HG02981 (cell line): ENCODE measurements at regions not wholly inside any gene's neighbourhood (a gene's known extent, or its start where the extent isn't known, plus 50 kb on each side); places are given as distances from the start of the nearest gene placed in this dataset.

ENCODE experiments used
- ATAC-seq: cut with Tn5 transposase; IDR thresholded peaks from one replicate; pipeline ENCODE4 v1.9.1; 2021; ENCODE audit warnings: mild to moderate bottlenecking, moderate library complexity; ENCODE audit not compliant: unreplicated experiment

DNA sequence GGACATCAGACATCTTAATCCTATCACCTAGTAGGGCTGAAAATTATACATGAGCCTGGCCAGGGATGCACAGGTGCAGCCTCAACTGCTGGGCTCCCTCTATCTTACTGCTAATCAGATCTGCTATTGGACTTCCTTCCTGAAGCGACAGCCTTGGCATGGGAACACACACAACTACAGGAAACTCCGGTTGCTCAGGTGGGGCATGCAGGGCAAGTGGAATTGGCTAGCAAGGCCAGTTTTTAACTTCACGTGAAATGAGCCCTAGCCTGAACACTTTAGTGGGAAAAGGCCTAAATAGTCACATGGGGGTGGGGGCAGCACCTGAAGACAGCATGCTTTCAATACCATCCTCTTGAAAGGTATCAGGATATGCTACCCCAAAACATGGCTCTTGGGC is 147.9 kb upstream of the NCKAP5 start:
- no peak for ATAC-seq

DNA sequence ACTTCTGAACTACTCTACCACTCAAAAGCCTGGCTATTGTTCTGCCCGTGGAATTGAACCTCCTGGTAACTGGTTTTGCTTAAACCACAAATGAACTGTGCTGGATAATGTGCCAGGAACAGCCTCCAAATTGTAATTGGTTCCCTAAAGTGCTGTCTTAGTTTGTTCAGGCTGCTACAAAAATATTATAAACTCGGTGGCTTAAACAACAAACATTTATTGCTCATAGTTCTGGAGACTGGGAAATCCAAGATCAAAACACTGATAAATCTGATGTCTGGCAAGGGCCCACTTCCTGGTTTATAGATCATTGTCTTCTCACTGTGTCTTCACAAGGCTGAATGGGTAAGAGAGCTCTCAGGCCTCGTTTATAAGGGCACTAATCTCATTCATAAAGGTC is 149.2 kb upstream of the NCKAP5 start:
- no peak for ATAC-seq

DNA sequence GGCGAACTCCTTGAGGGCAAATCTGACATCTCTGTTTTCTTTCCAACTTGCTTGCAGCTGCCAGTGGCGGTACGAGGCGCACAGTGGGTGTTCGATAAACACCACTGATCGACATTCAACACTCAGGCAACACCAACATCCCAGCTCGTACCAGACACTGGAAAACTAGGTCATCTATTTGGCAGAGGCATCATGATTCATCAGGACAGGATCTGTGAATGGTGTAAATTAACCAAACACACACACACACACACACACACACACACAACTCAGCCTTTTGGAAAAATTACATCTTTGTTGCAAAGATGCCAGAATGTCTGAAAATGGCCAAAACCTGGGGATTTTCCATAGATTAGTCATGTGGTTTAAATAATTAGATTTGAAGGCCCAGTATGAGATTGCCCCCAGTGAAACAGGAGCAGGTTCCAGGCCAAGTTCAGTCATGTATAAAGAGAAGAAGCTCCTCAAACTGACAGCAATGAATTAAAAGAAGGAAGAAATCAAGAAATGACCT is 150.5 kb upstream of the NCKAP5 start:
- ATAC-seq = no peak

DNA sequence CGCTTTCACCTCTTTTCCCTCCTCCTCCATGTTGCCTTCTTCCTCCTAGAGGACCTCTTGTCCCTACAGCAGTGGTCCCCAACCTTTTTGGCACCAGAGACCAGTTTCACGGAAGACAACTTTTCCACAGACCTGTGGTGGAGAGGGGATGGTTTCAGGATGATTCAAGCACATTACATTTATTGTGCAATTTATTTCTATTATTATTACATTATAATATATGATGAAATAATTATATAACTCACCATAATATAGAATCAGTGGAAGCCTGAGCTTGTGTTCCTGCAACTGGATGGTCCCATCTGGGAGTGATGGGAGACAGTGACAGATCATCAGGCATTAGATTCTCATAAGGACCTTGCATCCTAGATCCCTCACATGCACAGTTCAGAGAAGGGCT is 152.2 kb upstream of the NCKAP5 start:
- ATAC-seq = no peak

DNA sequence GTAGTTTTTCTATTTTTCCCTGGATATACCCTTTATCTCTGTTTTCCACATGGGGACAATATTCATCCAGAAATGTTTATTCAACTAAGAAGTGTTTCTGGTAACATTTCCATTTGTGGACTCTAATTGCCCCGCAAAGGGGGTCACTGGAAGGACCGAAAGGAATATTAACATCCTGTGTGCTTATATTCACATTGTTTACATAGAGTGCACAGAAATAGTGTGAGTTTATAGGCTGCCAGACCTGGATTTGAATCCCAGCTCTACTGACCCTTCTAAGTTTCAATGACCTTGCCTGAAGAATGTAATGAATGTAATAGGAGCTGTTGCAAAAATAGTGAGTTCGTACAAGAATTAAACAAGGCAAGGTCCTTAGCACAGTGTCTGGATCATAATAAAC is 152.9 kb upstream of the NCKAP5 start:
- no peak for ATAC-seq

DNA sequence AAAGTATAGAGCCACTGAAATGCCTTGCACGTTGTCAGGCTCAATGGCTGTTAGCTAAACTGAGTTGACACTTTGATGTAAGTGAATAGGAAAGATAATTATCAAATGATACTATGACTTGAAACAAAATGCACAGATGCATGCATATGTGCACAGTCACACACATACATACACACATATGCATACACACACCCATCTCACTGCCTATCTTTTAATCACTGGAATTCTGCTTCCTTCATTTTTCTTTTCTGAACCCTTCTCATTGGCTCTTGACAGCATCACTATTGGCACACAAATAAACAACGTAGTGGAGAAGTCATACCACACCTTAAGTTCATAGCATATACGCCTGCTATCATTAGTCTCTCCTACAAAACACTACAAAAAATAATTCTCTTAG is 154.9 kb upstream of the NCKAP5 start:
- ATAC-seq = no peak

DNA sequence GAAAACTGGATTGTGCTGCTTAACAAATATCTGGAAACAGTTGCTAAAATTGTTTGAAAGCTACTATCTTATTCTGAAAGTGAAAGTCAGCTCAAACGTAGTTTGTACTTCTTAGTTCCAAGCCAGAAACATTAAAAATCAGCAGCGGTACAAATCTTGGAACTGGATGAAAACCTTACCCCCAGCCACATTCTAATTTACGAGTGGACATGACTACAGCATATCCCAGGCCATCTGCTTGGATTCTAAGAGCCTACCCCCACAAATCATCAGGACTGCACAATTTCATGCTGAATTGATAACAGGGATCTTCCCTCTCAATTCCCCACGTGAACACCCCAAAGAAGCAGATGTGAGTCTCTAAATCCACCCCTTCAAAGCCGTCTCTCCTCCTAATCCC is 158.7 kb upstream of the NCKAP5 start:
- ATAC-seq = no peak

DNA sequence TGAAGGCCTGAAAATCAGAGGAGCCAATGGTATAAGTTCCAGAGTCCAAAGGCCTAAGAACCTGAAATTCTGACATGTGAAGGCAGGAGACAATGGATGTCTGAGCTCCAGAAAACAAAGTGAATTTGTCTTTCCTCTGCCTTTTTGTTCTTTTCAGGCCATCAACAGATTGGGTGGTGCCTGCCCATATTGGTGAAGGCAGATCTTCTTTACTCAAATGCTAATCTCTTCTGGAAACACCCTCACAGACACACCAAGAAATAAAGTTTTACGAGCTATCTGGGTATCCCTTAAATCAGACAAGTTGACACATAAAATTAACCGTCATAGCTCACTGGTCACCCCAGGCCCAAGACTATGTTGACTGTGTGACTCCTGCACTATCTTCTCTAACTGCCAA is 163.8 kb upstream of the NCKAP5 start:
- ATAC-seq = no peak

DNA sequence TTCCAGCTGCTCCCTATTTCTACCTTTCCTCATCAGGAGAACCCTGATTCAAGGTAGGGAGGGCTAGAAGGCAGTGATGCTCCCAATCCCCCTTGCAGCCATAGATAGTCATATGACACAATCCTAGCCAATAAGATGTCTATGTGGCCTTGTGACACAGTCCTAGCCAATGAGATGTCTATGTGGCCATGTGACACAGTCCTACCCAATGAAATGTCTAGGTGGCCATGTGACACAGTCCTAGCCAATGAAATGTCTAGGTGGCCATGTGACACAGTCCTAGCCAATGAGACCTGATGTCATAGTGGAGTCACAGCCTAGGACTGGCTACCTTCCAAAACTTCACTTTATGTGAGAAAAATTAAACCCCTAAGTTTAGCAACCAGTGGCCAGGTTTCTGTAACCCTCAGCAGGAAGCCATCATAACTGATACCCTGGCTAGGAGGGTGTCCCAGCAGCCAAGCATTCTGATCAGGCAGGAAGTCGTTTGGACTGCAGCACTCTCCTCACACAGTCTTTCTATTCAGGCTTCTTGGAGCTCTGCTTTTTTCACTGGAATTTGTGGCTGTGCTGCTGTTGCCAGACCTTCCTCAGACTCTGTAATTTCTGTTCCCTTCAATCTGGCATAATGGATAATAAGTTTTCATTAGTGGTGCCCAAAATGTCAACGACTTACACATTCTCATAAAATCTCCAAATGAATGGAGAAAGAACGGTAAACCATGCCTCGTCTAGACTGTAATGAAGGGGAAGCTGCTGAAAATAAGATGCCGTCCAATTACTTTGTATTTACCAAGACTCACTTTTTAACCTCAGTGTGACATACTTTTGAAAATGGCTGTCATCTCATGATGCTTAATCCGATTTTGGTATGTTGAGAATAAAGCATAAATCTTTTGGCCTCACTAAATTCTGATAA is 165.0 kb upstream of the NCKAP5 start:
- ATAC-seq = no peak

DNA sequence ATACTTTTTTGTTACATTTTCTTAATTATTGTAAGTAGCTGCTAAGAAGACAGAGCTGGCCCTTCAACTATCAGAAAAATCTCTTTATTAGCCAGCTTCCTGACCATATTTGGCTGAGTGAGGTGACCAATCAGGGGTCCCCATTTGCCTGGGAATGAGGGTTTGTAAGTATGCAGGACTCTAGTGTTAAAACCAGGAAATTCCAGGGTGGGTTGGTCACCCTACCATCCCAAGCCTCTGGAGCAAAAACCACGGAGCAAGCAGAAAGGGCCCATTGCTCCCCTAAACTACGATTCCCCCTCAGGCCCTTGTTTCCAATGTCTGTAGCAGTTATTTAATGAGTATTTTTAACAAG is 165.6 kb upstream of the NCKAP5 start:
- no peak for ATAC-seq

DNA sequence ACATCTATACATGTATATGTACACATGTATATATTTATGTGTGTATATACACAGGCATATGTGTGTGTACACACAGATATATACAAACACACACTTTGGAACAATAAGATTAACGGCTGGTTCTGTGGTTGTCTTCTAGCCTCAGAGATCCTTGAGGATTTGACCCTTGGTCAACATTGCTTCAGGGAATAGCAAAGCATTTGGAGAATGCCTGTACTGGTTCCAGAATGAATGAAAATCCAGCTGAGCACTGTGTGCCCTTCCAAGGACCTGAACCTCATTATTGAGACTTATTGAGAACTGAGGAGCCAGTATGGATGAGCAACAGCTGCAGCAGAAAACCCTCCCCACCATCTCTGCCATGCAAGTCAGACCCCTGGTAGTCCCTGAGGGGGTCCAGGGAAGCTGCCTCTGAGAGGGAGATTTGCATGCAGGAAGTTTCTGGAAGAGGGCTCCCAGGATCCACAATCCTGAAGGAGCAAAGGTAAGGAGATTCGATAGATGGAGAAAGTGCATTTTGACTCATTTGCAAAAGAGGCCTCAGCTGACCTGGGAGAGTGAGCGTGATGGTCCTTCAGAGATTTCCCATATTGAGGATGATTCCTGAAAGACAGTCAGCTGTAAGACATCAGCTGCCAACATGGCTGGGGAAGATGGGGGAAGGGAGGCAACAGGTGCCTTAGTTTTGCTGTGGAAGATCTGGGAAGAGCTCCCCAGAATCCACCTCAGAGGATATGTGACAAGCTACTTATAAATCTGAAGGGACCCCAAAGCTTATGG is 166.6 kb upstream of the NCKAP5 start:
- no peak for ATAC-seq

DNA sequence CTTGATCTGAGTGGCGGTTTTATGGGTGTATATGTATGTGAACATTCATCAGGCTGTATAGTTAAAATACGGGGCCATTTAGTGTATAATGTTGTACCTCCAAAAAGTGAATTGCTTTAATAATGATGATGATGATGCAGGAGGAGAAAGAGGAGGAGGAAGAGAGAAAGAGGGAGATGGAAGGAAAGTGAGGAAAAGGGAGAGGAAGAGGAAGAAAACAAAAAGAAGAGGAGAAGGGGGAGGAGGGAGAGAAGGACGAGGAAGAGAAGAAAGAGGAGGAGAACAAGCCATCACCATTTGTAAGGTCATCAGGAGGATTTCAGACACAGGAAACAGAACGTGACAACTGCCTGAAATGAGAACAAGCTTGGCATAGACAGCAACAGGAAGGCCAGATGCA is 168.4 kb upstream of the NCKAP5 start:
- no peak for ATAC-seq

DNA sequence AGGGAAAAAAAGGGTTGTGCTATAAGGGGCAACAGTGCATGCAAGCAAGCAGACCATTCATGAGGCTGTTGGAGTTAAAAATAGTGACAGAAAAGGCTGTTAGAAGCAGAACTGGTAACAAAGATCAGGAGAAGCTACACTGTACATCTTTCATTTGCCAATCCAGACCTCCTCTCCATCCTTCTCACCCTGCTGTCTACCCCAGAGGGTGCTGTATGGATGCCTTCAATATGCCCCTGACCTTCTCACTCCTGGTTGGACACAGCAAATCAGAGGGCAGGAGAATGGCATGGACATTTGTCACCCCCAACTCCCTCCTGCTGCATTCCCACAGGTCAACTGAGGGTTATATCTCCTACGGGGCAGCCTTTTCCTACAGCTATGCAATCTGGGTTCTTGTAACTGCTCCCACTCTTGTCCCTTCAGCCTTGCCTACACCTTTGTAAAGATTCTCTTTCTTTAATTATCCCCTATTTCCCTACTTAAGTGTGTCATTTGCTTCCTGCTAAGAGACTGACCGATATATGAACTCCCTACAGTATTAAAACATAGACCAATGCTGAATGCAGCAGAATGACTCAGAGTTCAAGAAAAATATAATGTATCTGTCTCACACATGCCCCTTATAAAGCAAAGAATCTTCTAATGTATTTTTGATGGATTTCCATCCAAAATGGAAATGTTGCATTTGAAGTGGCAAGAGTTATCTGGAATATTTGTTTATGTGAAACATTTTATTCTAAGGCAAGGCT is 169.2 kb upstream of the NCKAP5 start:
- ATAC-seq = no peak

DNA sequence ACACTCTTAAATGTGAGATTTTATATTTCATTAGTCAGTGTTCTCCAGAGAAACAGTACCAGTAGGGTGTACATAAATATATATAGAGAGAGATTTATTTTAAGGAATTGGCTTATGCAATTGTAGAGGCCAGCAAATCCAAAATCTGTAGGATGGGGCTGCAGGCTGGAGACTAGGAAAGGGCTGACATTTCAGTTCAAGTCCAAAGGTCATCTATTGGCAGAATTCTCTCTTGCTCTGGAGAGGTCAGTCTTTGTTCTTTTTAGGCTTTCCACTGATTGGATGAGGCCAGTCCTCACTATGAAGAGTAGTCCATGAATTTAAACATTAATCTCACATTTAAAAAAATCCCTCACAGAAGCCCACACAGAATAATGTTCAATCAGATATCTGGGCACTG is 170.8 kb upstream of the NCKAP5 start:
- no peak for ATAC-seq

DNA sequence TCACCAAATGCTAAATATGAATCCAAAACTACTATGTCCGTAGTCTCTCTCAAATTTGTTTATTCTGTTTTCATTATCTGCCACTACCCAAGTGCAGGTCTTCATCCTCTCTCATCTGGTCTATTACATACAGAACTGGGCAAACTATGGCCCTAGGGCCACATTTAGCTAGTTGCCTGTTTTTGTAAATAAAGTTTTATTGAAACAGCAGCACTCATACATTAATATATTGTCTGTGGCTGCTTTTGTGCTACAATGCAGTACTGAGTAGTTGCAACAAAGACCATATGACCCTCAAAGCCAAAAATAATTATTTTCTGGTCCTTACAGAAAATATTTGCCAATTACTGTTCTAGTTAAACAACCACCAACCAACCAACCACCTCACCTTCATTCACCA is 172.2 kb upstream of the NCKAP5 start:
- no peak for ATAC-seq

DNA sequence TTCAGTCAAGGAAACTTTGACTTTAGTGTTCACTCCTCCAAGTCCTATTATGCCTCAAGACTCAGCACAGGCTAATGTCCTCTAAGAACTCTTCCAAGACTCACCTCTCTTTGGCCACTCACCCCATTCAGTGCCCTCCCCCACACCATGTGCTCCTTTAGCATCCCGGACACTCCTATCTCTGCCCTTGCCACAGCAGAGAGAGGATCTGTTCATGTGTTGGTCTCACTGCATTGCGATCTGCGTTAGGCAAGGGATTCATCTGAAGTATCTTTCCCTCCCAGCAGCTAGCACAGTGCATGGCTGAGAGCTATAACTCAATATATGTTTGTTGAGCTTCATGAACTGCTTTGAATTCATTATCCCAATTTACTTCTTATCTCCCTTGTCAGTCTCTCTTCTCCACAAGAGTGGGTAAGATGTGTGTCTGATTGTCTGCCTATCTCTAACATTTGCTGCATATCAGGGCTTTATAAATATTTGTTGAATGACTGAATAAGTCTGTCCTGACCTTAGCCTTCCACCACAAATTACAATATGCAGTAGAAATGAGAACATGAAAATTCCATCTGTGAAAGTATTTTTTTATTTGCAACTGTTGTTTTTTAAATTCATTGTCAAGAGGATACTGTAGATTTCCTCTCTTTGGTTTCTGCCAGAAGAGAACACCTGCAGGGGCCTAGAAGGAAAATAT is 179.9 kb upstream of the NCKAP5 start:
- no peak for ATAC-seq

DNA sequence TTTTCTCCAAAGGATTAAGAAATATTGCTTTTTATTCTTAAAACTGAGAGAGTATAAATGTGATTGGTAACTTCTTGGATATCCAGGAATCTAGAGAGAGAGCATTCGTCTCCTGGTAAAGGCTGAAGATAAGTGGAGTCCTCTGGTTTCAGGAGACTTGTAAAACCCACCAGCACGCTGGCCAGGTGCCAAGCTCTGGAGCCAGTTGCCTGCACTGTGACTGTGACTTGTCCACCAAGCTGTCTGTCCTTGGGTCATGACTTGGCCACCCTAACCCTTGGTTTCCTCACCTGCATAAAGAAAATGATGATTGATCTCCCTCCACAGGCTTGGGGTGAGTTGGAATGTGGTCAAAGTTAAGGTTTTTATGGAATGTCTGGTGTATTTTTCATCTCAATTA is 185.4 kb upstream of the NCKAP5 start:
- no peak for ATAC-seq

DNA sequence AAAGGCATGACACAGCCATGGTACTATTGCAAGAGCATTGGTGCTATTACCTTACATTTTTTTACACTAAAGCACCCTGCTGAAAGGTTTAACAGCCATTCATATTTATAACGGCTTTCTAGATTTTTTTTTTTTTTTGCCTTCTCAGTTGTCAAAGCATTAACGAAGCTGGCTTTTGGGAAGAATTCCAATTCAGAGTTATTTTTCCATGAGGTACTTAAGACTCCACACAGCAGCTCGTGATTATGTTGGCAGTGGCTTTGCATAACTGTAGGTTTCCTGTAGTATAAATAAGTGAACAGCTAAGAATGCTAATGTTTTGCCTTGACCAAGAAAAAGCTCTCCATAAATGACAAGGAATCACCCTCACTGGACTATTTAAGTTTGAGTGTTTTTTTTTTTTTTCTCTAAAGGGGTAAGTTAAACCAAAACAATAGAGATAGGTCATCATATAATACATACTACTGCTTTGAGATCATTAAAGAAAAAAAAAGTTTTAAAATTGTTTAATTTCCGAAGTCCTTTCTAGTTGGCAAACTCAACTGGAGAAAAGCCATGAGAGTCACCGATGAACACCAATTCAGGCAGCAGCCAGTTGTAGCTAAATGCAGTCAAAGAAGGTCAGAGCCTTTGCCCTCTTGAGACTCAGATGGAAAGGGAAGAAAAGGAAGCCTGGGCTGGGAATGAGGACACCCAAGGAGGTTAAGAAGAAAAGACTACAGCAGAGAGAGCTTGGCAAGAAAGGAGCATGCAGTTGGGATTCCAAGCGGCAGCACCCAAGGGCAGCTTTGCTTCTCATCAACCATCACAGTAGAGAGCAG is 187.4 kb upstream of the NCKAP5 start:
- ATAC-seq = no peak

DNA sequence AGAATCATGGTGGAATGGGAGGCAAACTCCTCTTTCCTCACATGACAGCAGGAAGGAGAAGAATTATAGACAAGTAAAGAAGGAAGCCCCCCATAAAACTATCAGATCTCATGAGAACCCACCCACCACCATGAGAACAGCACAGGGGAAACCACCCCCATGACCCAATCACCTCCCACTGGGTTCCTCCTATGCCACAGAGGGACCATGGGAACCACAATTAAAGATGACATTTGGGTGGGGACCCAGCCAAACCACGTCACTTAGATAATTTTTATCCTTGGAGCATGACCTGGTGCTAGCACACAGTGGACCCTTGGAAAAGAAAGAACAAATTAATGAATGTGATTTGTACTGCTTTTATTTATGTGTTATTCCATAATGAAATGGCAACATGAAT is 188.6 kb upstream of the NCKAP5 start:
- no peak for ATAC-seq

DNA sequence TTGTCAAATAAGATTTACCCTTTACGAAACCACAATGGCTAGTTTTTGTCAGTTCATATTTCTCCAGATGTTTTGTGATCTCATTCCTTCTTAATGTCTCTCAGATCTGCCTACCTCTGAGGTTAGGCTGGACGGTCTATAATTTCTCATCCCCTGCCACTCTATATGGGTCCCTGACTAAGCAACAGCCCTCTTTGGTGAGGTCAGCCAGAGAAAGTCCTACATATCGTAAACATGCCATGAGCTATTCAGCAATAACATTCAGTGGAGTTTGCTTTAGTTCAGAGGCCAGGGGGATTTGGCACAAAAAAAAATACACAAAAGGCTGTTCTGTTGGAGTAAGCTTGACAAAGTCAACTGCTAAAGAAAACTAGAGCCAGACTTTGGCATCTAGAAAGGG is 192.1 kb upstream of the NCKAP5 start:
- ATAC-seq = no peak
